SK-N-SH (cell line): ENCODE measurements at regions not wholly inside any gene's neighbourhood (a gene's known extent, or its start where the extent isn't known, plus 50 kb on each side); places are given as distances from the start of the nearest gene placed in this dataset.

Source experiments
- EP300 ChIP-seq, 2 experiments: IDR thresholded peaks; 2 replicates each; pipeline versions ENCODE4 v1.4.0 to v1.6.1; 2012; ENCODE audit warnings: borderline replicate concordance in 1 of 2, low read depth in 1 of 2, low read length in 1 of 2
- NRF1 ChIP-seq: IDR thresholded peaks from 2 replicates; pipeline ENCODE4 v1.6.1; 2012; ENCODE audit warnings: low read depth, mild to moderate bottlenecking, low read length
- POLR2AphosphoS5 ChIP-seq: IDR thresholded peaks from 2 replicates; pipeline ENCODE4 v1.6.1; 2012; ENCODE audit warnings: low read depth, low read length
- TAF1 ChIP-seq: IDR thresholded peaks from 2 replicates; pipeline ENCODE4 v1.6.1; 2012; ENCODE audit warnings: low read depth, mild to moderate bottlenecking, low read length, moderate library complexity, borderline replicate concordance

DNA sequence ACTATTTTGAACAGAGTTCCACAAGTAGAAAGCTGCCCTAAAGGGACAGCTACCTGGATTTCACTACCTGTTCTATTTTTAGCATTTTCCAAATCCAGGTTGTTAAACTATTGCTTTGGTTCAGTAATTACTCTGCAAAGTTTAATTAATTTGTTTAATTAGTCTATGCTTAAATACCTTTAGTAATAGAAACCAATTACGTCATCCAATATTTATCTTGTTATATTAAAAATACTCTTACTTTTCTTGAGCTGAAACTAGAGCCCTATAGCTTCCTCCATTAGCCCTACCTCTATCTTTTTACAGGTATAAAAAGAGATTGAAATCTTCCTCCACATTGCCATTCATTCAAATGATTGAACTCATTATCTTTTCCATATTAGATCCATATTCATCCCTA lies 514.6 kb downstream of the DSC3 start:
- no peak for TF ChIP-seq TAF1
- no peak for TF ChIP-seq NRF1
- no peak for TF ChIP-seq EP300 (IDR thresholded peaks at IDR 0.05; ENCODE audit: borderline replicate concordance in 1 of 2, low read depth in 1 of 2, low read length in 1 of 2)
- TF ChIP-seq POLR2AphosphoS5: no peak
